Anterior cingulate cortex (tissue), 58 donors: ENCODE measurements at regions not wholly inside any gene's neighbourhood (a gene's known extent, or its start where the extent isn't known, plus 50 kb on each side); places are given as distances from the start of the nearest gene placed in this dataset.

Experiments used
- DNase-seq, 58 donors: peaks; one replicate each; lab custom pipeline; 2025; lab: John Stamatoyannopoulos, UW

DNA sequence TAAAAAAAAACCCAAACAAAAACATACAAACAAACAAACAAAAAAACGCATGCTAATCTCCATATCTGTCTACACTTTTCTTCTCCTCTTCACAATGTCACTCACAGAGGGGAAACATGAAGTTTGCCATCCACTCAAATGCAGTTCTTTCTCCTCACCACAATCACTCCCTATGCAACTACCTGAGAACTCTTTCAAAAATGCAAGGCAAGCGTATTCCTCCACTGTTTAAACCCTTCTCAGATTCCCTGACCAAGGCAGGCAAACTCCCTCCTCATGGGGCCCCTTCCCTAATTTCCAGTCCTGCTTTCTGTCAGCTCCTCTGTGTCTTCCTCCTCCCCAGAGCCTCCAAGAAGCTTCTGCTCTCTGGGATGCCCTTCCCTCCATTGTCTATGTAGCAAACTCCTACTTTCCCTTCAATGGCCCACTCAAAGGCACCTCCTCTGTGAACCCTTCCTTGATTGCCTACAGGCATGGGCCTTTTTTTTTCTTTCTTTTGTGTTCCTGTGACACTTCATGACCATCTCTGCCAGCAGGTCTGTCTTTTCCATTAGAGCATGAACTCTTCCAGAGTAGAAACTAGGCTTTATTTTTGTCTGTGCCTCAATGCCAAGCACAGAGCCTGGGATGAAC, 143.8 kb upstream of the SLC1A4 start:
- no peak for DNase-seq

- no peak for DNase-seq
These were observed 143.0 kb upstream of the SLC1A4 start for GRCh38 chr2:64846177-64846576.

DNA sequence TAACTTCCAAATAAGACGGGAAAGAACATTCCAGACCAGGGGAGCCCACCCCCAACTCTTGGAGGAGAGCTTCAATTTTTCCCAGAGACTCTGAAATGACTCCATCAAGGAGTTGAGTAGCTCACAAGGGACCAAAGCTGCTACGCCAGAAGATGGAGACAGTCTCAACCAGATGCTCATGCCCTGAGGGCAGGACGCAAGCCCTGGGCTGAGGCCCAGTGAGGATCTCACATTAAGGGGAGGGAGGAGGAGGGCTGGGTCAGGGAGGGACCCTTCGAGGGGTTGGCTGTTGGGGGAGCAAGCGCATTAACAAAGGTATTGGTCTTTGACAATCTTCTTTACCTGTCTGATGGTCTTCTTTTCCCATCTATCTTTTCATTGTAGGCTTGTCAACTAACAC, 141.3 kb upstream of the SLC1A4 start:
- no peak for DNase-seq

DNA sequence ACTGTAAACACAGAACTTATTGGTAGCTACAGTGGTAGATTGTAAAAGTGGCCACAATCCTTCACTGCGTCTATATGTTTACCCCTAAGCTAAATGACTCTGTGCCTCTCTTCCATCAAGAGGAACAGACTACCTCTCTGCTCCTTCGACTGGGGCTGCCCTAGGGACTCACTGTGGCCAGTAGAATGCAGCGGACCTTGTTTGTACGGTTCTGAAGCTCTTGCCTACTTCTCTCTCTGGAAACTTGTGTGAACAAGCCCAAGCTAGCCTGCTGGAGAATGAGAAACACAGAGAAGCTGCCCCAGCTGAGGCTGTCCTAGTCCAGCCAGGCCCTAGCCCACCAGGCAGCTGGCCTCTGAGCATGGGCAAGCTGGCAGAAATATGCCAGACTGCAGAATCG, 140.8 kb upstream of the SLC1A4 start:
- no peak for DNase-seq

- no peak for DNase-seq
These were observed 140.3 kb upstream of the SLC1A4 start for GRCh38 chr2:64848945-64849344.

DNA sequence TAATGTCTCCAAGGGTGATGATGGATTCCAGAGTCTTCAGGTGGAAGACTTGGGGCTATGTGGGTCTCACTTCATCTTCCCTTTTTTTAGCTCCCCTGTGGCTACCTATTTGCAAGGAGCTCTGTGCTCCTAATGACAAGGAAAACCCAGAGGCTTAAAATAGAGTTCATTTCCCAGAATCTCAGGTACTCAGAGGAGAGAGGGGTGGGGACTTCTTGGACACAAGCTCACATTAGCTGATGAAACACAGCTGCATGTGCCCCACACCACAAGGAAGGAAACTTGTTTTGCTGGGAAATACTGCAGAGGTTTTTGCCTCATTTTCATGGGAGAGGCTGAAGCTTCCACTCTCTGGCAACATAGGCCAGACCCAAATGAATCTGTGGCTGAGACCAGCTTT, 138.6 kb upstream of the SLC1A4 start:
- DNase-seq, result no peak

GRCh38 chr2:64852771-64853241, 136.4 kb upstream of the SLC1A4 start:
- DNase-seq, result peak in 1 of 58 donors; percentile 3

DNA sequence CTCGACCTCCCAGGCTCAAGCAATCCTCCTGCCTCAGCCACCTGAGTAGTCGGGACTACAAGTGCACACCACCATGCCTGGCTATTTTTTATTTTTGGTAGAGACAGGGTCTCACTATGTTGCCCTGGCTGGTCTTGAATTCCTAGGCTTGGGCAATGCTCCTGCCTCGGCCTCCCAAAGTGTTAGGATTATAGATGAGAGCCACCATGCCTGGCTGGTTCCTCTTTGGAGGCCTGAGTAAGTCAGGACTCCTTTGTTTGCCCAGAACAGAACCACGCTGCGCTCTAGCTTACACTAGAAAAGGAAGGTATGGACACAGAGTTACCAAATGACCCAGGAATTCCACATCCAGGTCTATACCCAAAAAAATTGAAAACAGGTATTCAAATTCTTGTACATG, 135.9 kb upstream of the SLC1A4 start:
- DNase-seq, result no peak

GRCh38 chr2:64853894-64854293, 135.3 kb upstream of the SLC1A4 start:
- DNase-seq, result no peak

- peak in 10 of 58 donors; percentile 6 to 42 (median 24) for DNase-seq
These were observed 134.4 kb upstream of the SLC1A4 start for GRCh38 chr2:64854773-64855237.

DNA sequence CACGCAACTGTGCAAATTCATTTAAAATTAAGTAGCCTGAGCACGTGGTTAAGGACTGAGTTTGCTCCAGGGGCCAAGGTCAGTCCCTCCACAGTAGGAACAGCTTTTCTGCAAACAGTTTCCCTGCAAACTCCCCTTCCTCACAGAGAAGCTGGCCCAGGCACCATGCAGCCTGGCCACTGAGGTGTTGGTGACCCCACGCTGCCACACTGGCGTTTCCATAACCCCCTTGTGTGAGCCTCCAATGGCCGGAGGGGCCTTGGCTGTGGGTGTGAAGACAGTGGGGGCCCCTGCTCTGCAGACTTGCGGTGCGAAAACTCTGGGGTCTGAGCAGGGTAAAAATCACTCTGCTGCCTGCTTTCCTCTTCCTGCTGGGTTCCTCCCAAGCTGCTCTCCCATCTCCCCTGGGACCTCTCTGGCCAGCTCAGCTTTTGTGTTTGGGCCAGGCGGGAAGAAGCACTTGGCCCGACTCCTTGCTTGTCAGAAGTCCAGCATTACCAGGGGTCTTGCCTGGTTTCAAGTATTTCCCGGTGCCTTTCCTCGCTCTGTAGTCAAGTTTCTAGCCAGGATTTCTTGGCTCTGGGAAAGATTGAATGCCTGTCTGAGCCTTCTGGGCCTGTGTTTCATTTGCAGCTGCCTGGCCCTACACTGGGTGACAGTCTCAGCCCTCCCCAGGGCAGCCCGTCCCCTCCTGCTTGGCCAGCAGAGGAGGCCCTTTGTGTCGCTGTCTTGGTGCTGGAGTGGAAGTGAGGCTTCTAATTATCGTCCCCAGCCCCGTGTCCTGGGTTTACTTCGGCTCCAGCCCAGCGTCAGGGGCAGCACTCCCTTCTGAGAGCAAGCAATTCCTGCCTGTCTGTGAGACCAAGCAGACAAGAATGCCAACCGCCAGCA, 131.4 kb upstream of the SLC1A4 start:
- peak in 50 of 58 donors; percentile 12 to 87 (median 60) for DNase-seq

DNA sequence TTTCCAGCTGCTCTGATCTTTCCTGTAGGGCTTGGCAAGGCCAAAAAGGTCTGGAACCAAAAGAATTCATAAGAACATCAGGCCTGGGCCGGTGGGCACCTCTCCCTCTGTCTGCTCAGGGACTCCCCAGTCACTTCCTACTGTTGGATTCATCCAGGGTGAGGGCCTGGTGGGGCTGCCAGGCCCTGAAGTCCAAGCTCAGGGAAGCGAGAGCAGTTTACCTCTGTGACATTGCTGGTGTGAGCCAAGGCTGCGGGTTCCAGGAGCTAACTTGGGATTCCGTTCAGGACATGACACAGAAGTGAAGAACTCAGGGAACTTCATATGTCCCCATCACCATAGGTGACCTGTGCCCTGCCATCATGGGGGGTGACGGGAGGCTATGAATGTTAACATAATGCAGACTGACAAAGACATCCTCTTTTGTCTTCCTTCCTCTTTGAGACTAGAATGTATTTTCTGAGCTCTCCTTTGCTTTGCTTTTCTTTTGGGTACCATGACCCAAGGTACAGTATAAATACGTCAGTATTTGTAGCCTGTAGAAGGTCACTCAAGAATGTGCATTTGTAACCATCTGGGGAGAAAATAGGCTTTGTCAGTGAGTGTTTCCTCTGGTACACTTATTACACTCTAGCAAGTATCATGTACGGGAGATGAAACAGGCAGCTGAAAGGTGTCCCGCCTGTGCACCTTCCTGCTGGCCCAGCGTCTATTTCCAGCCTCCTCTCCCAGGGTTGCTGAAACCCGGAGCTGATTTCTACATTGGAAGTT, 130.5 kb upstream of the SLC1A4 start:
- DNase-seq, result peak in 6 of 58 donors; percentile 21 to 58 (median 48)

DNA sequence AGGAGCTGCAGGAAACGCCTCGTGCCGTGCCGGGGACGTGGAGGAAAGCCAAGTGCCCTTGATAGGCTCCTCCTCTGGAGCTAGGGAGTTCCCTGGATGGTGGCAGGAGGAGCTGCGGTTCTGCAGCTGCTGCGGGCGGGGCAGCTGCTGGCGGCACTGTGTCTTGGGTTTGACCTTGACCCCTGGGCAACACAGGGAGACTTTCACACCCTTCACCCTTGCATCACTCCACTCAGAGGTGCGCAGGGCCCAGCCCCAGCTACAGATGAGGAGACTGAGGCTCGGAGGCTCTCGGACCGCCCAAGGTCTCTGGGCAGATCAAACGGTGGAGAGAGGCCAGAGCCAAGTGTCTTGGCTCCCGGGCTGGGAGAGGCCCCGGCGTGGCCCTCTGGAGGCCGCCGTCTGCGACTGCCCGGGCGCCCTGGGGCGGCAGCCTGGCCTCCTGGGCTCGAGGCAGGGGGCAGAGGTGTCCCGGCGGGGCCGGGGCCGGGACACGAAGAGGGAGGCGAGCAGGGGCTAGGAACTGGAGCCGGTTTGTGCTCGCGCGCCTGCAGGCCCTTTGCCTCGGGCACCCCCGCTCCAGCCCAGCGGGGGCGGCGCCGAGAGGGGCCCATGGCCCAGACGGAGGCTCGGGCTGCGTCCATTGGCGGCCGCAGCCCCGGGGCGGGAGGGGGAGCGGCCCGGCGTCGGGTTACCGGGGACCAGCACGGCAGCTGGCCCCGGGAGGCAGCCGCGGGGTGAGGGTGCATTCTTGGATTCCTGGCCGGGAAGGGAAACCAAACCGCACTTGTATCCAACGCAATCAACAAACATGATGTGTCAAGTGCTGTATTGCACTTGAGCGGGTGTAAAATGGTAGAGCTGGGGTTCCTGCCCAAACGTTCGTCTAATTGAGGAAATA, 129.6 kb upstream of the SLC1A4 start:
- DNase-seq, result peak in 30 of 58 donors; percentile 12 to 67 (median 39)

DNA sequence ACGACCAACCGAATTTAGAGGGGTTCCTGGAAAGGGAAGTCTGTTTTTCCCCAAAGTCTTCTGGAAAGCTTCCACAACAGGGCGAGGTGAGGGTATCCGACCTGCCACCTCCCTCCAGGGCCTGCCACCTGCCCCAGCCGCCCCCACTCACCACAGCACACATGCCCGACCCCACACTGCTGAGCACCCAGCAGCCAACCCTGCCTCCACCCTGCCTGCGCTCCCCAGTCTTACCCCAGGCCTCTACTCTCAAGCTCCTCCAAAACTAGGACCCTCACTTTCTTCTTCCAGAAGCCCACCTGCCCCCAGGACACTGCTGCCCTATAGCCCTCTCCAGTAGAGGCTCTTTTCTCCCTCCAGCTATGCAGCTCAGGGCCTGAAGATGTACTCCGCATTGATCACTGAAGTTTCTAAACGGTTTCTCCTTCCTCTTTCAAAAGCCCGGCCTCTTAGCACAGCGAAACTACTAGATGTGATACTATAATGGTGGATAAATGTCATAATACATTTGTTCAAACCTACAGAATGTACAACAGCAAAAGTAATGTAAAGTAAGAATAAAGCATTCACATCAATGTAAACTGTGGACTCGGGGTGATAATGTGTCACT, 128.8 kb upstream of the SLC1A4 start:
- no peak for DNase-seq

DNA sequence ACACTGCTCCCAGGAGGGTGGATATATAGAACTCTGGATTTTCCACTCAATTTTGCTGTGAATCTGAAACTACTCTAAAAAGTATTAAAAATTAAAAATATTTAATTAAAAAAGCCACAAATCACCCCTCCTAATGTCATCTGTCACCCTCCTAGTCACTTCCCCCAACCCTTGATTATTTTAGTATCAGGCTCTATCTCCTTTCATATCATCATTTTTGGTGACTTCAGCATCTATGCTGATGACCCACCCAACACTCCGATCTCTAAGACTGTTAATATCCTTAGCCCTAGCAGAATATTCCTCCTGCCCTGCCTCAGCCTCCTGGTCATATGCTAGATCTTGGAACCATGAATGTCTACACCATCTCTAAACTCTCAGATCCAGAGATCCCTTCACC, 128.3 kb upstream of the SLC1A4 start:
- DNase-seq, result no peak

- DNase-seq, result no peak
These were observed 127.5 kb upstream of the SLC1A4 start for GRCh38 chr2:64861452-64862397.

DNA sequence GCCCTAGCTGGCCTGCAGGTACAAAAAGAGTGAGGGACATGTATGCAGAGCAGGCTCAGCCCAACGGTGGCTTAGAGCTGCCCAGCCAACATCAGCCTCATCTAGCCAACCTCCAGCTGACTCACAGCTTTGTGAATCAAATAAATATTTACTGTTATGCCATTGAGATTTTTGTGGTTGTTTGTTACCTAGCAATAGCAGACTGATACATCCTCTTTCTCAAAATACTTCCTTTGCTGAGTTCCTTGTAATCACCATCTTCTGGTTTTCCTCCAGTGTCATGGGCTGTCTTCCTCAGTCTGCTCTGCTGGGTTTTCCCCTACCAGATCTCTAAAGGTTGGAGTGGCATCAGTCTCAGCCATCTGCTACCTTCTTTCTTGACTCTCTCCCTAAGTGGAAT, 126.6 kb upstream of the SLC1A4 start:
- DNase-seq, result no peak
